Tibial artery (tissue), 4 donors: ENCODE measurements at regions not wholly inside any gene's neighbourhood (a gene's known extent, or its start where the extent isn't known, plus 50 kb on each side); places are given as distances from the start of the nearest gene placed in this dataset.

Experiments used
- DNase-seq, 2 donors: peaks; one replicate each; pipeline ENCODE4 v3.0.0-alpha.2; 2019
- H3K27ac ChIP-seq, 2 donors: fragments of 200-600 bp; sonication (generic) in 1 of 2; 1 replicate in 1 of 2; 2 replicates in 1 of 2; pipeline ENCODE4 v1.5.1; 2018 to 2019; ENCODE audit warnings: mild to moderate bottlenecking in 1 of 2
- H3K27me3 ChIP-seq, 2 donors: fragments of 200-600 bp; sonication (generic) in 1 of 2; one replicate each; pipeline versions ENCODE4 v1.5.1 to v1.6.0; 2016 to 2019
- H3K36me3 ChIP-seq, 3 donors: fragments of 200-600 bp; sonication (generic) in 2 of 3; one replicate each; pipeline ENCODE4 v1.5.1; 2016 to 2019; ENCODE audit warnings: mild to moderate bottlenecking in 2 of 3
- H3K4me1 ChIP-seq, 4 donors: fragments of 200-600 bp; sonication (generic) in 2 of 4; 1 replicate in 3 of 4; 2 replicates in 1 of 4; pipeline ENCODE4 v1.5.1; 2016 to 2019
- H3K4me3 ChIP-seq, 2 donors: fragments of 200-600 bp; sonication (generic) in 1 of 2; 1 replicate in 1 of 2; 2 replicates in 1 of 2; pipeline ENCODE4 v1.5.1; 2018 to 2019; ENCODE audit warnings: mild to moderate bottlenecking in 2 of 2
- H3K9me3 ChIP-seq, 3 donors: fragments of 200-600 bp; sonication (generic) in 1 of 3; one replicate each; pipeline ENCODE4 v1.5.1; 2016 to 2019
- CTCF ChIP-seq, 2 experiments: fragments of 200-600 bp in 1 of 2; fragments of 450-650 bp in 1 of 2; IDR thresholded peaks; one replicate each; pipeline ENCODE4 v1.5.1; 2017 to 2019; ENCODE audit warnings: antibody characterized with exemption in 2 of 2, mild to moderate bottlenecking in 1 of 2, moderate library complexity in 1 of 2
- intact Hi-C: fragments of 100-400 bp; cut with DNase I; formaldehyde crosslinking; loops from one replicate; pipeline ENCODE4 v1.15.0; 2023; ENCODE audit warnings: low total_unique reads

- Histone ChIP-seq H3K9me3 (no peaks in the 10 kb centered on the region), H3K4me1 (no peaks in the 10 kb centered on the region), H3K4me3 (no peak overlapping the region), H3K27me3 (no peaks in the 10 kb centered on the region), H3K27ac (no peak overlapping the region), H3K36me3 (no peaks in the 10 kb centered on the region)
- intact Hi-C loops: no loop called here
- TF ChIP-seq CTCF (IDR thresholded peaks at IDR 0.05): no peak
- DNase-seq: no peak
These were observed 155.6 kb upstream of the GHITM start for GRCh38 chr10:83983578-83984255.

GRCh38 chr10:83984256-83984640, 155.1 kb upstream of the GHITM start:
- Histone ChIP-seq H3K4me3 (no peak overlapping the region), H3K4me1 (no peaks in the 10 kb centered on the region), H3K9me3 (no peaks in the 10 kb centered on the region), H3K36me3 (no peaks in the 10 kb centered on the region), H3K27ac (no peak overlapping the region), H3K27me3 (no peaks in the 10 kb centered on the region)
- intact Hi-C loops: no loop called here
- TF ChIP-seq CTCF (IDR thresholded peaks at IDR 0.05): no peak
- DNase-seq: no peak

- Histone ChIP-seq H3K36me3 (no peaks in the 10 kb centered on the region), H3K9me3 (no peaks in the 10 kb centered on the region), H3K27ac (no peak overlapping the region), H3K4me1 (no peaks in the 10 kb centered on the region), H3K27me3 (no peaks in the 10 kb centered on the region), H3K4me3 (no peak overlapping the region)
- intact Hi-C loops: no loop called here
- no peak for DNase-seq
- TF ChIP-seq CTCF (IDR thresholded peaks at IDR 0.05): no peak
These were observed 152.5 kb upstream of the GHITM start for GRCh38 chr10:83986800-83987199.

GRCh38 chr10:83987216-83987615, 152.1 kb upstream of the GHITM start:
- no peak for TF ChIP-seq CTCF (IDR thresholded peaks at IDR 0.05)
- Histone ChIP-seq H3K9me3 (no peaks in the 10 kb centered on the region), H3K4me3 (no peak overlapping the region), H3K36me3 (no peaks in the 10 kb centered on the region), H3K27me3 (no peaks in the 10 kb centered on the region), H3K4me1 (no peaks in the 10 kb centered on the region), H3K27ac (no peak overlapping the region)
- DNase-seq: no peak
- intact Hi-C loops: no loop called here

- no peak for TF ChIP-seq CTCF (IDR thresholded peaks at IDR 0.05)
- no peak for DNase-seq
- Histone ChIP-seq H3K4me3 (no peak overlapping the region), H3K9me3 (no peaks in the 10 kb centered on the region), H3K36me3 (no peaks in the 10 kb centered on the region), H3K4me1 (no peaks in the 10 kb centered on the region), H3K27ac (no peak overlapping the region), H3K27me3 (no peaks in the 10 kb centered on the region)
- intact Hi-C loops: no loop called here
These were observed 150.9 kb upstream of the GHITM start for GRCh38 chr10:83988435-83988834.

- no peak for DNase-seq
- no peaks in the 10 kb centered on the region for H3K9me3 ChIP-seq
- H3K36me3 ChIP-seq: no peaks in the 10 kb centered on the region
- no peak overlapping the region for H3K4me3 ChIP-seq
- H3K27ac ChIP-seq: no peak overlapping the region
- no peak for TF ChIP-seq CTCF (IDR thresholded peaks at IDR 0.05)
- intact Hi-C loops: no loop called here
- H3K27me3 ChIP-seq: no peaks in the 10 kb centered on the region
- no peaks in the 10 kb centered on the region for H3K4me1 ChIP-seq
These were observed 149.2 kb upstream of the GHITM start for GRCh38 chr10:83990126-83990525.
